HG02943 (cell line): ENCODE measurements at regions not wholly inside any gene's neighbourhood (a gene's known extent, or its start where the extent isn't known, plus 50 kb on each side); places are given as distances from the start of the nearest gene placed in this dataset.

Experiments used
- ATAC-seq: cut with Tn5 transposase; IDR thresholded peaks from one replicate; pipeline ENCODE4 v1.9.1; 2021; ENCODE audit warnings: mild to moderate bottlenecking, low read depth, moderate library complexity; ENCODE audit not compliant: unreplicated experiment

DNA sequence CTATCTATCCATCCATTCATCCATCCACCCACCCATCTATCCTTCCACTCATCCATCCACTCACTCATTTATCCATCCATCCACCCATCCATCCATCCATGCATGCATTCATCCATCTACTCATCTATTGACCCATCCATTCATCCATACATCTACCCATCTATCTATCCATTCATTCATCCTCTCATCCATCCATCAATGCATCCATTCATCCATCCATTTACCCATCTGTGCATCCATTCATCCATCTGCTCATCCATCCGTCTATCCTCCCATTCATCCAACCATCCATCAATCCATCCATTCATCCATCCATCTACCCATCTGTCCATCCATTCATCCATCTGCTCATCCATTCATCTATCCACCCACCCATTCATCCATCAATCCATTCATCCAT is 224.5 kb upstream of the MAF start:
- ATAC-seq: no peak

DNA sequence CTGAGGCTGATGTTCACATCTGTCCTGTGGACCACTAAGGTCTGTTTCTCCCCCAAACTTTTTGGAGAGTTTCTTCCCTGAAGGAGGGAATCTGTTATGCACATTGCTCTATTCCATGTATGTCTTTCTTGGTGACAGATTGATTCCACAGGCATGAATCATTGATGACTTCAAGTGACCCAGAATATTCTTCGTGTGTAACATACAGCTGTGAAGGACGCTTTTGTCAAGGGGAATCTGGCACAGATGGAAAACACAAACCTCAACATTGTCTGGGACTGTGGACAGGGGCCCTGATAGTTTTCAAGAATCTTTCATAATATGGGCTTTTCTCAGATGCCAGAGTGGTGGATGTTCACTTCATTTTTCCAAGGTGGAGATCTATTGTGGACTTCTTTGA is 223.1 kb upstream of the MAF start:
- no peak for ATAC-seq

DNA sequence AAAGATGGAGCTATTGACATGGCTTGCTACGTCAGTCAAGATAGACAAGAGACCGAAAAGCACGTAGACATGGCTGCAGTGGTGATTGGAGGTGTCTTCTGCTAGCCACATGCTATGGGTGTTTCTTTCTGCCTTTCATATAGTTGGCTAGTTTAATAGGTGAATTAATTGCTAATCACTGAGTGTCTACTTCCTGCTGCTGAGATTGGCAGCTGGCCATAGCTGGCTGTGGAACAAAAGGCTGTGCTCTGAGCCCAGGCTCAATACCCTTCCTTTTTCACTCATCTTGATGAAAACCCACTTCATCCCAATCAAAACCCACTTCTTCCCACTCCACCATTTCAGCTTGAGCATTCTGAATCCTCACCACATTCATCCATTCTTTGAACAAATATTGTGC is 221.4 kb upstream of the MAF start:
- ATAC-seq: no peak

DNA sequence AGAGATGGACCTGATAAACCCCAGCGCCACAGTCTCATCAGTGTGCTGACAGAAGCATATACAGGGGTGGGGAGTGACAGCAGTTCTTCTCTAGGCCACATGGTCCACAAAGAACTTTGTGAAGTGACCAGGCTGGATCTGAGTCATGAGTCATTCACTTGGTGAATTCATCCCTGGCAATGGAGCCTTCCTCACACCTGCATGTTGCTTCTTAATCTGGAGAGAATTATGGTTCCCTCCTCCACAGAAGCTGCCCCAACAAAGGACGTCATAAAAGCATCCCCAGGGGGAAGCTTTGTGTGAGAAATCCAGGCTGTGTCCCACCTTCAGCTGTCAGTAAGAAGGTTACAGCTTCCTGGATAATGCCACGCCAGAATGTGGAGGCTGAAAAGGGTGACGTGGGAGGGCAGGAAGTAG is 215.6 kb upstream of the MAF start:
- no peak for ATAC-seq

GRCh38 chr16:79815049-79815448 is 214.5 kb upstream of the MAF start:
- ATAC-seq: no peak

GRCh38 chr16:79814124-79814523 is 213.6 kb upstream of the MAF start:
- ATAC-seq: no peak

DNA sequence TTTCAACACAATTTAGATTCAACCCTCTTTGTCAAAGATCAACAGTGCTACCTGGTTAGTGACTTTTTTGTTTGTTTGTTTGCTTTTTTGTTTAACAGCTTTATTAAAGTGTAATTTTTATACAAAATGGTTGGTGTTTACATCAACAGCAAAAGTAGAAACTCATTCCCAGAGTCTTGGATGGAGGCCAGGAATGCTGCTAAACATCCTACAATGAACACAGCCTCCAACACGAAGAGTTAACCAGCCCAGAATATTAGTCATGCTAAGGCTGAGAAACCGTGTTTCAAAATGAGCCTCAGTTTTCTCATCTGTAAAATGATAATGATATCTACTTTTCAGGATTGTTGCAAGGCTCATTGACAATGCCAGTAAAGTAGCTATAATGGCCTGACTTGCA is 211.0 kb upstream of the MAF start:
- ATAC-seq: no peak

DNA sequence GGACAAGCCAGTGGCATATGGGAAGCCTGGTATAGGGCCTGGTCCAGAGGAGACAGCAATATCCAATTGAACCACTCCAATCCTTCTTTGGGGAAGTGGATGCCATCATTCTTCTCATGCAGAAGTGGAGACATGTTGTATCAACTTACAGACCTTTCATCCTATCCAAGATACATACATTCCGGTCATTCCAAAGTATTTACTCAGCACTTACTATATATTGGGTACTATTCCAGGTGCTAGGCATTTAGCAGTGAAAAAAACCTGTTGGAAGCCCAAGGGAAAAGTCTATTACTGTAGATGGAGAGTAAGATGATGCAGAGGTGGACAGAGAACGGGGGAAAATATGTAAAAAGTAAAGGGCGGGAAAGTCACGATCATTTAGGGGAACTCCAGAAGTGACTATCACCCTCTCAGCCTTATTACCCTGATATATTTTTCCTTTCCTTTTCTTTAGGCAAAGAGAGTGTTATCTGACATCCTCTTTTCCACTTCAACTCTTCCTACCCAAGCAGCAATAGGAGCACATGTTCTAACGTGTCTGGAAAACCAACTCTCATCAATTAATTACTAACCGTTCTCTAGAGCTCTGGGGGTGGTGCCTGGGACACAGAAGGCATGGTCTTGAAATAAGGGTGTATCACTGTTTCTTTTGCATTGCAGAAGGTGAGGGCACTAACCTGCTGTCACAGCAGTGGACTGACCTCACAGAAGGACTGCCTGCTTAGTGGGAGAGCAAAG is 210.1 kb upstream of the MAF start:
- no peak for ATAC-seq

- ATAC-seq: no peak
These were observed 208.8 kb upstream of the MAF start for GRCh38 chr16:79809376-79809775.

GRCh38 chr16:79808731-79809130 is 208.2 kb upstream of the MAF start:
- no peak for ATAC-seq

- ATAC-seq: no peak
These were observed 206.2 kb upstream of the MAF start for GRCh38 chr16:79806757-79807156.

- no peak for ATAC-seq
These were observed 205.1 kb upstream of the MAF start for GRCh38 chr16:79805621-79806020.

GRCh38 chr16:79801646-79802045 is 201.1 kb upstream of the MAF start:
- no peak for ATAC-seq

GRCh38 chr16:79800016-79800608 is 199.6 kb upstream of the MAF start:
- no peak for ATAC-seq

DNA sequence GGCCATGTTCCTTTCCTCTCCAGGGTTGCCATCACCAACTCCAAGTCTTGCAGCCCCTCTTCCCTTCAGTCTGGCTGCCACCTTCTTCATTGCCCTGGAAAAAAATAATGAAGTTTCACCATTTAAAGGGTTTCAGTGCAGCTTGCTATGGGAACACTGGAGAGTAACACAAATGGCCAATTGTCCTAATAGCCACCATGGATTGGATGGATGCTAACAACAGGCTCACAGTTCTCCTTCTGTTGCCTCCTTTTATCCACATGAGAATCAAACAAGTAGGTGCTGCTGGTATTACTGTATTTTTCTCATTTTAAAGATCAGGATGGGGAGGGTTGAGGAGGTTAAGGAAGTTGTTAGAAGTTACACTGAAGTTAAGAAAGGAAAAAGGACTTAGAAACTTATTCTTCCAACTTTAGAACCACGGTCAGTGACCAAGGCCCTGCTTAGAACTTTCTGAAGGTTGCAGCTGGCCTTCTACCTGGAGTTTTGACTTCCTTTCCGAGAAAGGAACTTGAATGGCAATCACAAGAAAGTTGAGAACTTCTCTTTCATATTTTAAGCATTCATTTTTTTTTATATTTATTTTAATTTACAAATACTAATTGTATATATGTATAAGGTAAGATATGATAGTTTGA is 198.0 kb upstream of the MAF start:
- ATAC-seq: no peak

DNA sequence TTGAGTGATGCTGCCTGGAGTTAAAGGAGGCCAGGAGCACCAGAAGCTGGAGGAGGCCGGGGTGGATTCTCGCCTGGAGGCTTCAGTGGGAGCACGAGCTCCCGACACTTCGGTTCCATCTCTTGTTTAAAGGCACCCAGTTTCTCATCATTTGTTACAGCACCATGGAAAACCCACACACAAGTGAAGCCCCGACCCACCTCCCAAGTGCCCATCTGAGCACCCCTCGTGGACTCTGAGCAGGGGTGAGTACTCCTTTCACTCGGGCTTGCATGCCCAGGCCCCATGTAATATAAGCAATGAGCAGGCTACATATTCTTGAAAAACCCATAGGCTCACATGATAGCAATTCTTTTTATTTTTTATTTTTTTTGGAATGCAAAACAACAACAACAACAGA is 196.9 kb upstream of the MAF start:
- no peak for ATAC-seq

- ATAC-seq: no peak
These were observed 195.0 kb upstream of the MAF start for GRCh38 chr16:79795556-79795955.

- no peak for ATAC-seq
These were observed 194.4 kb upstream of the MAF start for GRCh38 chr16:79794941-79795340.

DNA sequence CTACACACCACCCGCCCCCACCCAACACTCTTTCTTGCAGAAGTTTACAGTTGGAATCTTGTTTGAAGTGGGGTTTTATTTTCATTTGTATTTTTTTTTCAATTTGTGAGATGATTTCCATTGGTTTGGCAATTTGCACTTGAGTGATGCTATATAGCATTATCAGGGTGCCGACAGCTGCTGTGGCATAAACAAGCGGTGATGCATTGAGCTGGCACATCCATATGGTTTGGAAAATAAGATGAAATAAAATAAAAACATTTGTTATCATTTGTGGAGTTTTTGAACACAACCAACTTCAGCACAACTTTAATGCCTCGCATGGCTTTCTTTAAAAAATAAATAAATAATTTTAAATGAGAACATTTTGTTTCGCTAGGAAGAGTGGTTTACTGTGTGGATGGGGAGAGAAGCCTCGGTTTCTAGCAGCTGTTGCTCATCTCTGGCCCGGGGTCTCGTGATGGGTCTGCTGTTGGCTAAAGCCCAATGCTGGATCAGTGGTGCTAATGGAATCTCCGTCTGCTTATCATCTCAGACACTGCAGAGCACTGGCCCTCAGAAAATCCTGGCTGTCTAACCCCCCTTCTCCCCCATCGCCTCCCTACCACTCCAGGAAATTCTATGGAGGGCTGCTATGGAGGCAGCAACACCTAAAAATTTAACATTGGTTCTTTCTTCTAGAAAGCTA is 192.3 kb upstream of the MAF start:
- ATAC-seq: no peak

DNA sequence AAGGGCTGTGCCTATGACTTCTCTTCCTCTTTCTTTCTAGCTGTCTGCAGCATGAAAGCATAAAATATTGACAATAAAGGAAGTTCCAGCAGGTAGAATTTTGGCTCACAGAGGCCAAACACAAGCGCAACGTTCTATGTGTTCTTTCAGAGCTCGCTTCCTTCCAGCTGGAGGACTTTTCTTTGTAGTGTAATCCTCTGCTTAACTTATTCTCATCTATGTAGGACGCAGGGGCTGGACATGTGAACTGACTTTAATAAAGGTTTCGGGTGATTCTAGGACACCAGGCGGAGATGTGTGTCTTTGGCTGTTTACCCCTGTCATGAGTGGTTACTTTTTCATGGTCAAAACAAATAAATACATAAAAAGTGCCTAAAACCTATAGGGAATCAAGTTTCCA is 191.5 kb upstream of the MAF start:
- ATAC-seq: no peak

- no peak for ATAC-seq
These were observed 190.3 kb upstream of the MAF start for GRCh38 chr16:79790854-79791253.
